NCI-H526 (cell line): ENCODE measurements at regions not wholly inside any gene's neighbourhood (a gene's known extent, or its start where the extent isn't known, plus 50 kb on each side); places are given as distances from the start of the nearest gene placed in this dataset.

Experiments
- DNase-seq, 2 experiments: peaks; one replicate each; lab custom pipeline; 2025; lab: John Stamatoyannopoulos, UW

DNA sequence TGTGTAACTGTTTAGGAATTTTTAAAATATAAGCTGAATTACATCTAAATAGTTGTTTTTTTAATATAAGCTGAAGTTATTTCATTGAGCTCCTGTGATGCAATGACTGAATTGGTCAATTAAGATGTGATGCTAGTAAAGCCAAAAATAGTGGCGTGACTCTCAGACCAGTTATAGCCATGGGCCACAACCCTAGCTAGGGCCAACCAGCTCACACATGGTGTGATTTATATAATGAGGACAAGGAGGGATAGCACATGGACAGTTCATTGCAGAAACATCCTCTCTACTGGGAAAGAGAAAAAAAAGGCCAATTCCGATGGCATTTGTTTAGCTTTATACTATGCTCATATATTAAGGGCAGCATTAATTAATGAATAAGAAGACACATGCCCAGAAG is 119.3 kb upstream of the PROX1 start:
- DNase-seq: no peak

DNA sequence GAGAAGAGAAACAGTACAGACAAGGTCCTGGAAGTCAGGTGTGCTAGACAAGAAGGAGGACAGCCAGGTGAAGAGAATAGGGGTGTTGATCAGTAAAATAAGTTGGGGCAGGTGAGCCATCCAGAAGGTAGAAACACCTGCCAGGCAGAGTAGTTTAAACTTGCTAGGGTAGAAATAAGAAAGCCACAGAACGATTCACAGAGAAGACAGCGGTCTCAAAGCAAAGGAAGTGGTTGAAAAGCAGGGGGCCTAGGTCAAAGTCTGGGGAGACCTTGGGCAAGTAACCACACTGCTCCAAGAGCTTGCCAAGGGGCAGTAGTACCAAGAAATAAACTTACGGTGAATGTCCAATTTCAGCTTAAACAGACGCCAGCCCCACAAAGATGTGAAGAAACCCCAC is 116.6 kb upstream of the PROX1 start:
- DNase-seq: no peak

DNA sequence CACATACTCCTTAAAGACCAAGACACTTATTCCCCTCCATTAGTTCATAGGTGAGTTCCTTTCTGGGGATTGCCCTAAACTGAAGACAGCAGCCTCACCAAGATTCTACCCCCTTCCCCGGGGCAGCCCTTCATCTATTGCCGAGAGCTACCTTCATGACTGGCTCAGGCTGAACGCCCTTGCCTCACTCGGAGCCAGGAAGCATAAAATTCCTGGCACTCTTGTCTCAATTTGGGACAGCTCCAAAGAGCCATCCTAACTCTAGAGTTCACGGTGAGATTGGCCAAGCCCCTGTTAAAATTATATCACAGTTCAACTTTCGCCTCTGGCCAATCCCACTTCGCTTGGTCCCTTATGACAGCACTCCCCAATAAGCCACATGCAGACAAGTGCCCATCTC is 113.0 kb upstream of the PROX1 start:
- DNase-seq: no peak

DNA sequence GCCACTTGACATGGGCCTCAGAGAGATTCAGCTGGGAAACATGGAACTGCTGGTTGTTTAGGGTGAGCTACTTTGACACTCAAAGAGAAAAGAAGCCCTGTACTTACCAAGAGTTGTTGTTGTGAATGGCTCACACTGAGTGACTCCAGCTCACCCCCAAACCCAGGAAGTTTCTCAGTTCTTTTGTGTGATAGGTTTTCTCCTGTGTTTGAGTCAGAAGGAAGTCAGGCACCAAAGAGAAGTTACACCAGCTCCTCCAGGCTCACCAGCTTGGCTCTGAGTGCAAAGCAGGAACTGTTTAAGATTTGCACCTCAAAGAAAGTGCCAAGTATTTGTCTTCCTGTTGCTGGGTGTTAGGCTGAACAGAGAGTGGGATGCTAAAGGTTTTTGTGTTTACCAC is 111.2 kb upstream of the PROX1 start:
- no peak for DNase-seq

DNA sequence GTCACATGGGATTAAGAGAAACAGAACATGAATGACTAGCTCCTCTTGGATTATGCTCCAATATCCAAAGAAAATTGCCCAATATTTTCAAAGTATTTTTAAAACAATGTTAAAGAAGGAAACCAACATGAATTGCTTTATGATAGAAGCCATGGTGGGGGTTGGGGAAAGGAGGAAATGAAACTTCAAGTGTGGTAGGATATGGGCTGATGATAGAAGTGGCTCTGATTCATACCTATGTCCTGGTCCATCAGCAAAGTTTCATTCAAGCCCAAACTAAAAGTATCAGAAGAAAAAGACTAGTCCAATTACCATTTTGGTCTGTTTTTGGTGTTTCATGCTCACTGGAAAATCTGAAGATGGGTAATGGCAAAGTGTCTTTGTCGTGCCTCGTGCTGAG is 104.2 kb upstream of the PROX1 start:
- no peak for DNase-seq

DNA sequence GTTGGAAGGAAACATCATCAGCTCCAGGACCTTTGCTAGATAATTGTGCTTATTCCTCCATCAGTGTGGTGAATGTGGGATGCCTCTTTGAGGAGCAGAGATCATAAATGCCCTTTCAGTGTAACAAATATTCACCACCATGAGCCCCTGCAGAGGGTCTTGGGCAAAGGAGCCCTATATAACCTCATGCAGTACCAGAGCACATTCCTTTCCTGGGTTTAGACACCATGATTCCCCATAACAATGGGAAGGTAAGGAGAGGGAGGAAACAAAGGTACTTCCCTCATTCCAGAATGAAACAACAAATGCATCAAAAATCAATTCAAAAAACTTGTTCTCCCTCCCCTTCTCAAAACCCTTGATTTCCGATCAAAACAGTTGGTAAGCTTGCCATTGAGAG is 103.4 kb upstream of the PROX1 start:
- no peak for DNase-seq

DNA sequence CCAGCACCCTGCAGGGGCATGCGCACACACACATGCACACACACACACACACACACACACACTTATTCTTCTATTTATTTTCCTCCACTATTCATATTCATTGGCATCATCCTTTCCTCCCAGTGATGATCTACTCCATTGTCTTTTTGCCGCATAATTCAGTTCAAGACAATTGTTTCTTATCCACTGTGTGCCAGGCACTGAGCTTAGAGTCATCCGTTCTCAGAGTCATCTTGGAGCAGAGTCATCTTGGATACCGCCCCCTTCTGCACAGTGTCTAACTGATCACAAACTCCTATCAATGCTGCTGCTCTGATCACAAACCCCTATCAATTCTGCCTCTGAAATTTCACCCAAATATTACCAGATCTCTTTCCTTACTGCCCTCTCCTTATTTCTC is 102.8 kb upstream of the PROX1 start:
- DNase-seq: no peak

DNA sequence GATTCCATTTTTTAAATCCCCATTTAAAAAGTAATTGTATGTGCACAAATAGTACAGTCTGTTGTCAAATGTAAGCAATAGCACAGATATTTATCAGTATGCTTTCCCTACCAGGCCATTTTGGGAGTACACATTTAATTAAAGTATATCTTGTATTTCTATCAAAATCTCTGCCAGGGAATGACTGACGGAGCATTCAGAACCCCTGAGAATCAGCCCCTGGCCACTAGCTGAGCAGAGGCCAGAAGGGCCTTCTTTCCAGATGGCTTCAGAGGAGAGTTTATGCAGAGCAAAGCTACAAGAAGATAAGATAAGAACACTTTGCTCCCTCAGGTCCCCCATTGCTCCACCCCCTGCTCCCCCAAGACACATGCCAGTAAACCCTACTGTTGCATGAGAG is 99.9 kb upstream of the PROX1 start:
- DNase-seq: no peak

DNA sequence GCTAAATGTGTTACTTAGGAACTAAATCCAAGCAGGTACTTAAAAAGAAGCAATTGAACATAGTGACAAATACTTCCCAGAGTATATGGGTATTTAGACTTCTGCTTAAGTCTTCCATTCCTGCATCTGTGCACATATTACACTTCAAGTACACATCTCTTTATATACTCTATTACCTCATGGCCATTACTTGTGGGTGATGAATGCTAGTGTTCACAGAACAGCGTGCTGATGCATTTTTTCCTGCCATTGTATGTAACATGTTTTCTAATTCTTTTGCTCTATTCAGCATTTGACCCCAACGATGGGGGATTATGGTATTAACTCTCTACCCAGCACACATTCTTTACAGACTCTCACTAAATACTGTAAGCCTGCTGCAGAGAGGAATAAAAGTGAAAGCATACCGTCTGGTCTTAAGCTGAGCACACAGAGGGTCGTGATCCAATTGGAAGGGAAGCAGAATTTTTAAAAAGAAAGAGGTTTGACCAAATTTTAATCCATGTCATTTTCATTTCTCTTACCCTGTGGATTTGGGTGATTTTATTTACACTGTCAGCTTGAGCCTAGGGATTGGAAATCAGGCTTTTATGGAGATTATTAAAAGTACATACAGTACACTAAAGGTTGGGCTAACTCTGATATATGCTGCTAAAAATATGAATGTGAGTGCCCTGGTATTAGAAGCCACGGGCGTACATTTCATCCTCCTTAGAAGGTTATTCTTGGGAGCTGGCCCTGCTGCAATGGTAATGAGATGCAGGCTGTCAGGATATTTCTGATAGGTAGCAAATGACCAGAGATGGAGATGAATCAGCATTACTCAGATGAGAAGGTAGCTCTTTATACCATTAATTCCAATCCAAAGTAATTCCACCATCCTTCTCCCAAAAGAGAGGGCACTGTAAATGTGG is 95.5 kb upstream of the PROX1 start:
- DNase-seq: no peak

DNA sequence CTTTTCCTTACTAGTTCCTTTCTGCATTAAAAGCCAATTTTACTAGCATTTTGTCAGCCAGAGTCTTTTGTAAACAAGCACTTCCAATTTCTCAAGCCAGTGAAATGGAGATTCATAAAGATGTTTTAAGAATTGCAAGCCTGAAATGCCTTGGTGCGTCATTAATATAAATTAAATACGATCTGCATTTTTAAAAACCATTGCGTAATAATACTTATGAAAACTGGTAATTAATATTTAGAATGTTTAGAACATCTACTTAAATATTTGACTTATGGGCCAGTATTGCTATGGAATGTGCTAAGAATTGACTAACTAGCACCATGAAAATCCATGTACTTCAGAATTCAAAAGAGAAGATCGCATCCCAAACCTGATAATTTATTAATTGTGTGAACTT is 89.1 kb upstream of the PROX1 start:
- DNase-seq: no peak

DNA sequence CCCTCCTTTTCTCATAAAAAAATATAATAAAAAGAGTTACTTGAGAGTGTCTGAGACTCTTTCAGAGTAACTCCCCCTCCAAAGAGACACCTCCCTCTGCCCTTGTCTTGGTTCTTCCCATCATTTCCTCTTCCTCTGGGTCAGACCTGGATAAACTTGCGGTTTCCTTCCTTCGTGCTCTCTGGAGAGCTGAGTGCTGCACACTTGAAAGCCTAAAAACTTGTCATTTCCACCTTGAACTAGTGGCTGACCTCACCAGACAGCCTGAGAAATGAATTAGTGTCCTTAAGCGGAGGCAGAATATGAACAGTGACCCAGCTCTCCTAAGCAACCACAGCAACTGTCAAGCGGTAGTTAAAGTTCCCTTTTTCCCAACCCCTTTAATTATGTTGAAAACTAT is 88.4 kb upstream of the PROX1 start:
- no peak for DNase-seq

DNA sequence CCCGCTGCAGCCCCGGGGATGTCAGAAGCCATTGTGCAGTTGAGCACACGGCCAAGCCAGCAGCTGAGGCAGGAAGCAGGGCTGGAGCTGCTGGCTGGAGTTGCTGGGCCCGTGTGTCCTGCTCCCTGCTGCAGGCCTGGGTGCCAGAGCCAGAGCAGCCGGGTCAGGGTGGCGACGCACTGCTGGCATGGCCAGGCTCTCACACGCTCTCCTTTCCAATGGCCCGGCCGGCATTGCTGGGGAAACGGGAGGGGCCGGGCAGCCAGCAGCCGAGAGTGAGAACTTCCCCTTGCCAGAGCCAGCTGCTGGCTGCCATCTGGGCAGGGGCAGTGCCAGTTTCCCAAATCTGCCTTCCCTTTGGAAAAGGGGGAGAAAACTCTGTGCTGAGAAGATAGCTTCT is 82.4 kb upstream of the PROX1 start:
- no peak for DNase-seq

DNA sequence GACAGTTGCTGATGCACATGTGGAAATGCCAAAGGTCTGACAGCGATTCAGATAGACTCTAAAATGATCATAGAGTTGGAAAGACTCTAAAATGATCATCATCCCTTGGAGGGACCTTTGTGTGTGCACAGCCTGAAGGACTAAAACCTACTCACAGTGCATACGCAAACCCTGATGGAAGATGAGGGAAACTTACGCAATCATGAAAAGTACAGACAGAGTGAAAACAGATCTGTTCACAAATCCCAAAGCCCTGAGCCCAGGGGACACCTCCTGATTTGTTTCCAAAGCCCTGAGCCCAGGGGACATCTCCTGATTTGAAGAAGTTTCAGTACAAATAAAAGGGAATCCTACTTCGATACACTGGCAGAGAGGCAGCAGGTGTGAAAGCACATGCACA is 79.3 kb upstream of the PROX1 start:
- DNase-seq: no peak

DNA sequence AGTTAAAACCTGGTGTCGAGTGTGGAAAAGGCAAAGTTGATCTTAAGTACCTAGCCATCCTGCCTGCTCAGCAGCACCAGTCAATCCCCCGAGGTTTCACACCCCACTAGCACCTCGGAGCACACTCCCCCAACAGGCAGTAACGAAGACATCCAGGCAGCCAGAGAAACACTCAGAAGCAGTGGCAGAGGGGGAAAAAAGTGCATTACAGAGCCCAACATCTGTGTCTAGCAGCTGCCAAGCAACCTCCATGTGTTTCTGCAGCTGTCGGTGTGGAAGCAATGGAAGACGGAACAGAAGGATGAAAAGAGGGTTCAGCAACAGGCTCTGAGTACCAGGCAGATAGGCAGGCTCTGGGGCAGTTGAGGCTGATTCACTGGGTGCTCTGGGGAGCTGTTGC is 73.4 kb upstream of the PROX1 start:
- DNase-seq: no peak

DNA sequence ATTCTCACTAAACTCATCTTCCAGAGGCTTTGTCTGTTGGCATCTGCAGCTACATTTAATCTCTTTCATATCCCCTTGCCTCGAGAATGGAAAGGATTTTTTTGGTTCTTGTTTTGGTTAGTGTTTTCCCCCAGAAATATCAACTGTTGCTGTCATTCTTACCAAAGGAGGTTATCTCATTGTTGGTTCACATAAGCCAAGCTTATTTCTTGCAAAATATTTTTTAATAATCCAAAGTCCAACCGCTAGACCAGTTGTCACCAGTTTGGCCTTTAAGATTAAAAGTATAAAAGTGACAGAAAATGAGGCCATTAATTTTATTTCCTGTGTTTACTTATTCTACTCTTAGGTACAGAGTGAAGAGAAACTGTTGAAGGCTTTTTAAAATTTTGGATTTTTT is 66.5 kb upstream of the PROX1 start:
- DNase-seq: no peak

DNA sequence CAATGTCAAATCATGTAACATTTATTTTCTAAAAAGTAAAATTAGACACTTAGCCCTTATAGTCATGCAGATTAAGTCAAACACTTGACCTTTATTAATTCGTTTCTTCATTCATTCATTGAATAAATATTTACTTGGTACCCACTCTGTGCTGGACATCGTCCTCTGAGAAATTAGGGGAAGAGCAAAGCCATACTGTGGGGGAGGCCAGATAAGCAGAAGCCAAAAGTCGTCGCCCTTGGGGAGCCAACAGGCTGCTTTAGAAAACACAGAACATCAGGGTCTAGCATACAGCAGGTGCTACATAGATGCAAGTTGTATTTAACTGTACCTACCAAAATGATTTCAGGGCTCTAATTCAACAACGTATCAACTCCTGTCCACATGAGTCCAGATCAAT is 66.1 kb upstream of the PROX1 start:
- no peak for DNase-seq

DNA sequence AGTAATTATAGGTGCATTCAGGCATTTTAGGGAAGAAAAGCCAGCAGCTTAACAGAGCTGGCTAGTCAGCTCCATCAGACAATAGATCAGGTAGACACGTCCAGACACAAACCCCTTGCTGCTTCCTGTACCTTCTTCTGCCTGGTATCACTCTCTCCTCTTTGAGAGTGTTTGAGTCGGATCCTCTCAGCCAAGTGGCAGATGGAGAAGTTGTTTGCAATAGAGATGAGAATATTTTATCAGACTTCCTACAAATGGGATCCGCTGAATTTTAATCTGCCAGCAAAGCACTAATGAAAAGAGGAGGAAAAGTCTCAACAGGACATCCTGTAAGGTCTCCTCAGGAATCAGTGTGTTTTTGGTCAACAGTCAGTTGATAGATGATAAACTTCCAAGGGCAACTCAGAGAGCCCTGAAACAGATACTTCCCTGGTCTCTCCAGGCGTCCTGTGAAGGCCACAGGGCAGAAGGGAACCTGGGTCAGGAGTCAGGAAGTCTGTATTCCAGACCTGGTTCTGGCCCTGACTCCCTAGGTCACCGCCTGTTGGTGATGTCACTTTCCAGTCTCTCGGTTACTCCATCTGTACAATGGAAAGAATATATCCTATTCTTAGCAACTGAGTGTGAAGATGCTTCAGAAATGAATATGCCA is 62.1 kb upstream of the PROX1 start:
- no peak for DNase-seq

DNA sequence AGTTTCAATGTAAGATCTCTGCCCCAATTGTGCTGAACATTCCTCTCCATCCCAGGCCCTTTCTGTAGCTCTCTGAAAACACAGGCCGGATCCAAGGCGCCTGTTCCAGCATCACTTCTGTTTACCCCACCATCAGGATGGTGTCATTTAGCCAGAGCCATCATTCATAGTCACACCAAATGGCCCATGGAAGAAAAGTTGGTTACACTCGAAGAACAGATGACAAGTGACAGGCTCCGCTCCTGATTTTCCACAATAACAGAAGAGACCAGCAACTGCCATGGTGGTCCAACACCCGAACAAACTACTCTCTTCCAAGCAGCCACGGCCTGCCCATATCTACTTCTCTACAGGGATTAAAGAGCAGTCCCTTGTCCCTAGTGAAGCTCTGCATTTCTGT is 59.9 kb upstream of the PROX1 start:
- no peak for DNase-seq

DNA sequence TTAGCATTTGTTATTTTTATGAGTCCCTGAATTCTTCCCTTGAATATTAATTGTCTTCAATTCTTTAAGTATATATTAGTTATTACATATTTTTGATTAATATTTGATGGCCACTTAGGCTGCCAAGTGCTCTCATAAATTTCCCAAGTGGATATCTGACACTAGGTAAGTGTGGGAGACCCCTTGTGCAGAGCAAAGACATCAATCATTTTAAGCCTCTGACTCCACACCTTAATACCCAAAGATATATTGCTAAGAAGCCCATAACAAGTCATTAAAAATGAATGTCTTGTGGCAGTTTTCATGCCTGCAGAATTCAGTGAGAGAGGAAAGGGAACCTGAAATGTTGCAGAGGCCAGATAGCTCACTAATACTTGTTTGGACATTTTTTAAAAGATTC is 58.4 kb upstream of the PROX1 start:
- no peak for DNase-seq

DNA sequence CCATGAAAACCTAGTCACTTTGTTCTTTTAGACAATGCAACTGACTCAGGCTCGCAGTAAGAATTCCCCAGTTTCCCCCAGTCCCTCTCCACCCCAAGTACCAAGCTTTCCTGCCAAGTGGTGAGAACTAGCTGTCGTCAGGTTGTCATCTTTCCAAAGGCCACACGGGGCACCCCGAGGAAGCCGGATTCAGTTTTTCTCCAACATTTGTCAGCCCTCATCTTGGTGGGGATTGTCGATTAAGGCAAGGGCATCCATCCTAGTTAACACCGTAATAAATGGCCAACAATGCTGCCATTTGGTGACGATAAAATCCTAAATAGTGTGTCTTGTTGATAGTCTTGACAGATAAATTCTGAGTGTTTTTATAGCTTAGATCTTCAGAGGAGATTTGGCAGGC is 55.9 kb upstream of the PROX1 start:
- peak in 1 of 2 experiments; percentile 27 for DNase-seq

DNA sequence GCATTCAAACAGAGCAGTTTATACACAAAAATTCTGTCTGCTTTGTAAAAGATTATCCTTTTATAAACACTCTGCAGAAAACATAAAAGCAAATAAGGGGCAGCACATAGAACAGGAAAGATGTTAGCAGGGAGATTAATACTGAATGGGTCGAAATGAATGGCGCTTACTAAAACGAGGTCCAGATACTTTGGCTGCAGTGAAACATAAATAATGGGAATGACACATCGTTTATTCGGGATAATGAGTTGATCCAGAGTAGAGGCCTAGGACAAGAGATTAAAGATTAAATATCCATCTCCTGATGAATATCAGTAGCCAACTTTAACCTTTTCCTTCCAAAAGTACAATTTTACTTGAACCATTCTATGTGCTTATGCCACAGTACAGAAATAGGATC is 54.4 kb upstream of the PROX1 start:
- no peak for DNase-seq

DNA sequence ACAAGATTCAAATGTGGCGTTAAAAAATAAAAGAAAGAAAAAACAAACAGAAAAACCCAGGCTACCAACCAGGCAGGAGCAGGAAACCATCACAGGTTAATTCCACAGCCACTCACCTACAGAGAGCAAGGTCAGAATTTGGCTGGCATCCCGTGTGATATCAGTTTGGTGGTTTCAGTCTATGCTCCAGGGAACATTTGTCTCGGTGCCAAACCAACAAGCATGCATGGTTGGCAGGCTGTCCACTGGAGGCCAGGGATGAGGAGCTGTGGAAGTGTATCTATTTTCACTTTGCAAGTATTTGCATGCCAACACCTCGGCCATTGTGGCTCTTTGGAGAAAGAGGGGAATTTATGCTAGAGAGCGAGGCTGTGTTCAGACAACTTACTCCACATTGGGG is 53.1 kb upstream of the PROX1 start:
- peak; percentile 82 to 86 for DNase-seq

DNA sequence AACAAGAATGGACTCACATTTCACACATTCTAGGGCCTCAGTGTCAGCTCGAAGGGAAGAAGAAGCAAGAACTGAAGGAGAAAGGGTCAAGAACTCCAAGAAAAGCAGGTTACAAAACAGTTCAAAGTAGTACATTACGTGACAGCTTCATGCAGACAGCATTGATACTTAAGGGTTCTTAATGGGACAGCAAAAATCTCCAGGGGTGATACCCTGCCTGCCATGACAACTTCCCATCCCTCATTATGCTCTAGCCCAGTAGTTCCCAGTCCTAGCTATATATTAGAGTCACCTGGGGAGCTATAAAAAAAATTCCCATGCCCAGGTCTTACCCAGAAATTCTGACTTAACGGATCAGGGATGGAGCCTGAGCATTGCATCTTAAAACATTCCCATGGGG is 51.2 kb upstream of the PROX1 start:
- no peak for DNase-seq
